Osteocyte (in vitro differentiated cells): ENCODE measurements at regions not wholly inside any gene's neighbourhood (a gene's known extent, or its start where the extent isn't known, plus 50 kb on each side); places are given as distances from the start of the nearest gene placed in this dataset.

ENCODE experiments used
- DNase-seq: peaks from one replicate; pipeline ENCODE4 v3.0.0; 2021; ENCODE audit warnings: mixed read lengths; ENCODE audit not compliant: unreplicated experiment; ENCODE audit errors: extremely low spot score
- H3K27ac Mint-ChIP-seq: one replicate; pipeline ENCODE4 v1.8.0; 2021; ENCODE audit warnings: mild to moderate bottlenecking, mixed read lengths; ENCODE audit not compliant: unreplicated experiment
- H3K27me3 Mint-ChIP-seq: one replicate; pipeline ENCODE4 v1.8.0; 2021; ENCODE audit warnings: mixed read lengths; ENCODE audit not compliant: unreplicated experiment
- H3K36me3 Mint-ChIP-seq: one replicate; pipeline ENCODE4 v1.8.0; 2021; ENCODE audit warnings: mixed read lengths; ENCODE audit not compliant: unreplicated experiment
- H3K4me1 Mint-ChIP-seq: one replicate; pipeline ENCODE4 v1.8.0; 2021; ENCODE audit warnings: mixed read lengths; ENCODE audit not compliant: unreplicated experiment
- H3K4me3 Mint-ChIP-seq: one replicate; pipeline ENCODE4 v1.8.0; 2021; ENCODE audit warnings: mild to moderate bottlenecking, moderate library complexity, mixed read lengths; ENCODE audit not compliant: unreplicated experiment
- H3K9me3 Mint-ChIP-seq: one replicate; pipeline ENCODE4 v1.8.0; 2021; ENCODE audit warnings: mixed read lengths; ENCODE audit not compliant: unreplicated experiment
- TF ChIP-seq, protein P1 (sequence below): fragments of 200-600 bp; sonication (generic); IDR thresholded peaks from 2 replicates; pipeline ENCODE4 v1.5.0; 2021; ENCODE audit warnings: antibody characterized with exemption, mild to moderate bottlenecking, moderate library complexity

DNA sequence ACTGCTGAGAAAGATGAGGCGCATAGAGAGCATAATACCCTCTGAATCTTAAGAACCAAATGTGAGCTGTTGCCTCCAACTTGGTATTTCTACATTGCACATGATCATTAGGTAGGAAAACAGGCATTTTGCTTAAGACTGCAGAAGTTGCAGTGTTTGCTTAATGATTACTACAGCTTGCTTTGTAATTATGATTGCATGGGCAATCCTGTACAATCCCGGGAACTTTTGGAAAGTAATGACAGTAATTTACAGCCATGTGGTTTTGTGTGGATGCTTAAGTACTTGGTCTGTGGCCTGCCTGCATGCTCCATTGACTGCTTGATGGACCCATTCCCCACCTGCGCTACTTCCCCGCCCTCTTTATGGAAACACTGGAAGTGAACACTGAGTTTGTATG, 301.1 kb downstream of the DIPK2A start:
- H3K9me3 Mint-ChIP-seq: no peaks in the 10 kb centered on the region
- H3K36me3 Mint-ChIP-seq: no peaks in the 10 kb centered on the region
- no peaks in the 10 kb centered on the region for H3K27me3 Mint-ChIP-seq
- no peak overlapping the region for H3K4me3 Mint-ChIP-seq
- peaks cover 14% of the 10 kb centered on the region for H3K4me1 Mint-ChIP-seq
- no peak overlapping the region for H3K27ac Mint-ChIP-seq
- DNase-seq: no peak
- TF ChIP-seq, protein P1, sequence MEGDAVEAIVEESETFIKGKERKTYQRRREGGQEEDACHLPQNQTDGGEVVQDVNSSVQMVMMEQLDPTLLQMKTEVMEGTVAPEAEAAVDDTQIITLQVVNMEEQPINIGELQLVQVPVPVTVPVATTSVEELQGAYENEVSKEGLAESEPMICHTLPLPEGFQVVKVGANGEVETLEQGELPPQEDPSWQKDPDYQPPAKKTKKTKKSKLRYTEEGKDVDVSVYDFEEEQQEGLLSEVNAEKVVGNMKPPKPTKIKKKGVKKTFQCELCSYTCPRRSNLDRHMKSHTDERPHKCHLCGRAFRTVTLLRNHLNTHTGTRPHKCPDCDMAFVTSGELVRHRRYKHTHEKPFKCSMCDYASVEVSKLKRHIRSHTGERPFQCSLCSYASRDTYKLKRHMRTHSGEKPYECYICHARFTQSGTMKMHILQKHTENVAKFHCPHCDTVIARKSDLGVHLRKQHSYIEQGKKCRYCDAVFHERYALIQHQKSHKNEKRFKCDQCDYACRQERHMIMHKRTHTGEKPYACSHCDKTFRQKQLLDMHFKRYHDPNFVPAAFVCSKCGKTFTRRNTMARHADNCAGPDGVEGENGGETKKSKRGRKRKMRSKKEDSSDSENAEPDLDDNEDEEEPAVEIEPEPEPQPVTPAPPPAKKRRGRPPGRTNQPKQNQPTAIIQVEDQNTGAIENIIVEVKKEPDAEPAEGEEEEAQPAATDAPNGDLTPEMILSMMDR: no peak

DNA sequence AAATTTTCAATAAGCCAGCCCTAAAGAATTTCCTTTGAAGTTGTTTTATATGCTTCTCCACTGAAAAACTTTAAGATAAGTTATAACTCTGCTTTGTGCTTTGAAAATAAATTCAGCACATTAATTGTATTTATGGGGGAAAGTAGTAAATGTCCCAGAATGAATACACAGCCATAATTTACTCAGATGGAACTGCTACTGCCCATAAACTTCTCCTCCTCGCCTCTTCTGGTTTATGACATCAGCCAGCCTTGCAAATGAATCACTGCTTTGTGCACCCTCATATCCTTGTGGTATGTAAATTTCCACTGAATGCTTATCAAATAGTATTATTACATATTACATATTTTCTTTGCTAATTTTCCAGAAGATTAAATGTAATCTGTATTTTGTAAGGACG, 302.0 kb downstream of the DIPK2A start:
- H3K36me3 Mint-ChIP-seq: no peaks in the 10 kb centered on the region
- no peak overlapping the region for H3K4me3 Mint-ChIP-seq
- peaks cover 14% of the 10 kb centered on the region for H3K4me1 Mint-ChIP-seq
- no peaks in the 10 kb centered on the region for H3K9me3 Mint-ChIP-seq
- no peak overlapping the region for H3K27ac Mint-ChIP-seq
- no peak for DNase-seq
- TF ChIP-seq, protein P1: no peak
- H3K27me3 Mint-ChIP-seq: no peaks in the 10 kb centered on the region

DNA sequence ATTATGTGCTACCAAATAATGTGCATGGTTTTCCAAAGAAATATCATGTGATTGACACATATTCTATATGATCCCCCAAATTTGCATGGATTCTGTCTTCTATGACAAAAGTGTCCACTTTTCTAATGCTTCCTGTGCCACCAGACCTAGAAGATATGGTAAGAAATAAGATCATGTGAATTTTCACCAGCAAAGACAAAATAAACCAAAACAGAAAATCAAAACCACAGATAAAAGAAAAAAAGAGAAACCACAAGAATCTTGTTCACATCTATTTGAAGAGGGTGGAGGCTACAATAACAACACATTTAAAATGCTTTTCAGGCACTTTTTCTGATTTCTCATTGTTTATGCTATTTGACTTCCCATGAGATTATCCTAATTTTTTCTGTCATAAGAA, 303.4 kb downstream of the DIPK2A start:
- DNase-seq: no peak
- peaks cover 14% of the 10 kb centered on the region for H3K4me1 Mint-ChIP-seq
- no peaks in the 10 kb centered on the region for H3K27me3 Mint-ChIP-seq
- TF ChIP-seq, protein P1: no peak
- H3K36me3 Mint-ChIP-seq: no peaks in the 10 kb centered on the region
- H3K9me3 Mint-ChIP-seq: no peaks in the 10 kb centered on the region
- H3K27ac Mint-ChIP-seq: no peak overlapping the region
- H3K4me3 Mint-ChIP-seq: no peak overlapping the region

DNA sequence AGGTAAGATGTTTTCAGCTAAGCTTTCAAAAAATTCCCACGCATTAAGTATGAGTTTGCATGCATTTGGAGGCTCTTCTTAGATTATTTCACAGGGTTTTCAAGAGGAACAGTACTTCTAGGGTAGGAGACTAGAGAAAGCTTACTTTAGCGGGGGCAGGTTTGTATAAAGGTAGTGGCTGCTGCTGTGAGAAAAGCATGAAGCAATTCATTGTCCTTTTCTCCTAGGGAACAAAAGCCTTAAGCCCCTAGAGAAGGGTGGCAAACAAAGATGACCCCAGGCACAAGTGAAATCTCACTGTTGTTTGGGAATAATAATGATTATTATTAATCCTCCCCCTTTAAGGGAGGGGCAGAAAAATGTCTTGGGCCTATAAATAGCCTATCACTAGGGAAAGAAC, 310.7 kb downstream of the DIPK2A start:
- no peak overlapping the region for H3K27ac Mint-ChIP-seq
- peaks cover 4% of the 10 kb centered on the region for H3K9me3 Mint-ChIP-seq
- H3K27me3 Mint-ChIP-seq: no peaks in the 10 kb centered on the region
- TF ChIP-seq, protein P1: no peak
- no peak for DNase-seq
- H3K36me3 Mint-ChIP-seq: no peaks in the 10 kb centered on the region
- H3K4me3 Mint-ChIP-seq: no peak overlapping the region
- H3K4me1 Mint-ChIP-seq: peaks cover 5% of the 10 kb centered on the region

DNA sequence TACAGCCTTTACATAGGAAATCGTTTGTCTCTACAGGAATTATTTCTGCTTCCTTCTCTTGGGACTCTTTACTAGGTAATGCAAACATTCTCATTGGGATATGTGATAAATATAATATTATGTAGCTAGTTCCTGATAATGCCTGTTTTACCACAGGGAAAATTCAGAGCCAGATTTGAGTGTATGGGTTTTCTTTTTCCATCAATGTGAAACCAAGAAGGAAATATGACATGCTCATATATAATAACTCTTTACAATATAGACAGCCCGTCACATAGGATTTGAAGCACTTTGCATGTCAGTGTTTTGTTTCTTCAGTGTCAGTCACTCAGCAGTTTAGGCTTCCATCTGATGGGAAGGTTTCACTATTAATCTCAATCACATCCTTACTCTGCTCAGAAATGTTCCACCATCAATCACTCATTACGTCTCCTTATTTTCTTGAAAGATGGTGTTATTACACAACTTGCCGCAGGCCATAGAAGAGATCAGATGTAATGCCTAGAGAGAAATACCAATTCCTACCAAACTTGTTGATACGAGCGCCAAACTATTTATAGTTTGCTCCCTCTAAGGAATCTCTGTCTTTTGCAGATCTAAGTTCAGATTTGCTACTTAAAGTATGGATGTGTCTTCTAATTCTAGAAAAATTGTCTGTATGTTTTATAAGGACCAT, 314.8 kb downstream of the DIPK2A start:
- no peaks in the 10 kb centered on the region for H3K27me3 Mint-ChIP-seq
- TF ChIP-seq, protein P1: no peak
- DNase-seq: no peak
- peaks cover 8% of the 10 kb centered on the region for H3K9me3 Mint-ChIP-seq
- H3K27ac Mint-ChIP-seq: no peak overlapping the region
- no peaks in the 10 kb centered on the region for H3K36me3 Mint-ChIP-seq
- peaks cover 20% of the 10 kb centered on the region for H3K4me1 Mint-ChIP-seq
- H3K4me3 Mint-ChIP-seq: no peak overlapping the region
